ENCODE measurements at regions not wholly inside any gene's neighbourhood (a gene's known extent, or its start where the extent isn't known, plus 50 kb on each side); places are given as distances from the start of the nearest gene placed in this dataset.

GRCh38 chr12:77610446-77610845, 220.2 kb upstream of the NAV3 start:
- no peaks in the 10 kb centered on the region for H3K36me3 ChIP-seq
- H3K27ac ChIP-seq = no peak overlapping the region
- H3K27me3 ChIP-seq (replicated peaks; ENCODE audit: insufficient read depth) = no peaks in the 10 kb centered on the region
- intact Hi-C loops (cut with DNase I) = no loop called here
- DNase-seq (ENCODE audit: low spot score) = no peak
- WGBS = 84% methylated on average over 2 of the region's 2 CpGs
- H3K4me1 ChIP-seq (replicated peaks) = no peaks in the 10 kb centered on the region
- H3K4me3 ChIP-seq = no peak overlapping the region
- H3K9me3 ChIP-seq = no peaks in the 10 kb centered on the region
- TF ChIP-seq POLR2AphosphoS5 (IDR thresholded peaks at IDR 0.05) = no peak
- TF ChIP-seq POLR2A (IDR thresholded peaks at IDR 0.05) = no peak

GRCh38 chr12:77609016-77609415, 221.7 kb upstream of the NAV3 start:
- WGBS = 76% methylated on average over 2 of the region's 2 CpGs
- TF ChIP-seq CTCF (IDR thresholded peaks at IDR 0.05) (no peak), POLR2A (IDR thresholded peaks at IDR 0.05) (no peak), POLR2AphosphoS5 (IDR thresholded peaks at IDR 0.05) (no peak)
- Histone ChIP-seq H3K27me3 (replicated peaks; ENCODE audit: insufficient read depth) (no peaks in the 10 kb centered on the region), H3K4me3 (no peak overlapping the region), H3K36me3 (no peaks in the 10 kb centered on the region), H3K4me1 (replicated peaks) (no peaks in the 10 kb centered on the region), H3K27ac (no peak overlapping the region), H3K9me3 (no peaks in the 10 kb centered on the region)
- DNase-seq (ENCODE audit: low spot score) = no peak
- intact Hi-C loops (cut with DNase I) = no loop called here

- H3K4me3 ChIP-seq = no peak overlapping the region
- no peaks in the 10 kb centered on the region for H3K4me1 ChIP-seq (replicated peaks)
- no peak overlapping the region for H3K27ac ChIP-seq
- intact Hi-C loops (cut with DNase I) = no loop called here
- no peak for TF ChIP-seq CTCF (IDR thresholded peaks at IDR 0.05)
- TF ChIP-seq POLR2AphosphoS5 (IDR thresholded peaks at IDR 0.05) = no peak
- no peak for TF ChIP-seq POLR2A (IDR thresholded peaks at IDR 0.05)
- no peaks in the 10 kb centered on the region for H3K36me3 ChIP-seq
- H3K9me3 ChIP-seq = no peaks in the 10 kb centered on the region
- no peaks in the 10 kb centered on the region for H3K27me3 ChIP-seq (replicated peaks; ENCODE audit: insufficient read depth)
- no peak for DNase-seq (ENCODE audit: low spot score)
These were observed 222.3 kb upstream of the NAV3 start for GRCh38 chr12:77608271-77608824.

- TF ChIP-seq CTCF (IDR thresholded peaks at IDR 0.05) = no peak
- TF ChIP-seq POLR2AphosphoS5 (IDR thresholded peaks at IDR 0.05) = no peak
- TF ChIP-seq POLR2A (IDR thresholded peaks at IDR 0.05) = no peak
- intact Hi-C loops (cut with DNase I) = no loop called here
- no peak for DNase-seq (ENCODE audit: low spot score)
These were observed 224.3 kb upstream of the NAV3 start for GRCh38 chr12:77606348-77606747.

GRCh38 chr12:77603946-77604345, 226.7 kb upstream of the NAV3 start:
- H3K4me1 ChIP-seq (replicated peaks) = no peaks in the 10 kb centered on the region
- no peaks in the 10 kb centered on the region for H3K9me3 ChIP-seq
- no peak overlapping the region for H3K4me3 ChIP-seq
- no peak overlapping the region for H3K27ac ChIP-seq
- DNase-seq (ENCODE audit: low spot score) = no peak
- intact Hi-C loops (cut with DNase I) = no loop called here
- H3K36me3 ChIP-seq = no peaks in the 10 kb centered on the region
- TF ChIP-seq CTCF (IDR thresholded peaks at IDR 0.05) (no peak), POLR2AphosphoS5 (IDR thresholded peaks at IDR 0.05) (no peak), POLR2A (IDR thresholded peaks at IDR 0.05) (no peak)
- H3K27me3 ChIP-seq (replicated peaks; ENCODE audit: insufficient read depth) = no peaks in the 10 kb centered on the region

More at GRCh38 chr12:77606348-77606747, 224.3 kb upstream of the NAV3 start:
- H3K27ac ChIP-seq = no peak overlapping the region
- no peaks in the 10 kb centered on the region for H3K4me1 ChIP-seq (replicated peaks)
- no peaks in the 10 kb centered on the region for H3K36me3 ChIP-seq
- no peaks in the 10 kb centered on the region for H3K9me3 ChIP-seq
- no peaks in the 10 kb centered on the region for H3K27me3 ChIP-seq (replicated peaks; ENCODE audit: insufficient read depth)
- no peak overlapping the region for H3K4me3 ChIP-seq
